ENCODE measurements at regions not wholly inside any gene's neighbourhood (a gene's known extent, or its start where the extent isn't known, plus 50 kb on each side); places are given as distances from the start of the nearest gene placed in this dataset.
A peak's percentile ranks its signal among the peaks of the same experiment; 100 is the strongest.

DNA sequence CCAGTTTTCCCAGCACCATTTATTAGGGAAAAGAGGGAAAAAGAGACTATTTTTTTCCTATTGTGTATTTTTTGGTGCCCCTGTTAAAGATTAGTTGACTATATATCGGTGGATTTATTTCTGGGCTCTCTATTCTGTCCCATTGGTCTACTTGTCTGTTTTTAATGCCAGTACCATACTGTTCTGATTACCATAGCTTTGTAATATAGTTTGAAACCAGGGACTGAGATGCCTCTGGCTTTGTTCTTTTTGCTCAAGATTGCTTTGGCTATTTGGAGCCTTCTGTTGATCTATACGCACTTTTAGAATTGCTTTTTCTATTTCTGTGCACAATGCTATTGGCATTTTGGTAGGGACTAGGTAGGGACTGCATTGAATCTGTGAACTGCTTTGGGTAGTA lies 151.7 kb downstream of the ADCYAP1 start:
- no peaks in the 10 kb centered on the region for H3K9me3 ChIP-seq (ENCODE audit: insufficient read depth, low read length, severe bottlenecking)
- H3K36me3 ChIP-seq (ENCODE audit: insufficient read depth, low read length), result no peaks in the 10 kb centered on the region
- H3K27ac ChIP-seq (ENCODE audit: low read length), result no peak overlapping the region
- no peaks in the 10 kb centered on the region for H3K79me2 ChIP-seq (ENCODE audit: insufficient read depth, low read length)
- H2AFZ ChIP-seq (ENCODE audit: low read depth, low read length), result no peak overlapping the region
- H3K9ac ChIP-seq (ENCODE audit: low read depth, low read length), result no peak overlapping the region
- ATAC-seq (ENCODE audit: insufficient read depth, low read depth) (no peak), DNase-seq (no peak)
- no peaks in the 10 kb centered on the region for H3K27me3 ChIP-seq (ENCODE audit: insufficient read depth, low read length, poor library complexity)
- no peak overlapping the region for H3K4me2 ChIP-seq (ENCODE audit: insufficient read depth, low read length)
- H3K4me3 ChIP-seq (ENCODE audit: low read depth in 1 of 2, low read length in 2 of 2), result no peak overlapping the region
- no peaks in the 10 kb centered on the region for H3K4me1 ChIP-seq (ENCODE audit: insufficient read depth, low read length)
- no peak for TF ChIP-seq EZH2 (IDR thresholded peaks at IDR 0.05; ENCODE audit: borderline replicate concordance, low read depth, low read length, severe bottlenecking)
- TF ChIP-seq, protein P1, sequence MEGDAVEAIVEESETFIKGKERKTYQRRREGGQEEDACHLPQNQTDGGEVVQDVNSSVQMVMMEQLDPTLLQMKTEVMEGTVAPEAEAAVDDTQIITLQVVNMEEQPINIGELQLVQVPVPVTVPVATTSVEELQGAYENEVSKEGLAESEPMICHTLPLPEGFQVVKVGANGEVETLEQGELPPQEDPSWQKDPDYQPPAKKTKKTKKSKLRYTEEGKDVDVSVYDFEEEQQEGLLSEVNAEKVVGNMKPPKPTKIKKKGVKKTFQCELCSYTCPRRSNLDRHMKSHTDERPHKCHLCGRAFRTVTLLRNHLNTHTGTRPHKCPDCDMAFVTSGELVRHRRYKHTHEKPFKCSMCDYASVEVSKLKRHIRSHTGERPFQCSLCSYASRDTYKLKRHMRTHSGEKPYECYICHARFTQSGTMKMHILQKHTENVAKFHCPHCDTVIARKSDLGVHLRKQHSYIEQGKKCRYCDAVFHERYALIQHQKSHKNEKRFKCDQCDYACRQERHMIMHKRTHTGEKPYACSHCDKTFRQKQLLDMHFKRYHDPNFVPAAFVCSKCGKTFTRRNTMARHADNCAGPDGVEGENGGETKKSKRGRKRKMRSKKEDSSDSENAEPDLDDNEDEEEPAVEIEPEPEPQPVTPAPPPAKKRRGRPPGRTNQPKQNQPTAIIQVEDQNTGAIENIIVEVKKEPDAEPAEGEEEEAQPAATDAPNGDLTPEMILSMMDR (IDR thresholded peaks at IDR 0.05; ENCODE audit: borderline replicate concordance, extremely low read depth, low read length, poor library complexity, severe bottlenecking), result no peak
- H4K20me1 ChIP-seq (ENCODE audit: insufficient read depth, low read length), result no peaks in the 10 kb centered on the region

DNA sequence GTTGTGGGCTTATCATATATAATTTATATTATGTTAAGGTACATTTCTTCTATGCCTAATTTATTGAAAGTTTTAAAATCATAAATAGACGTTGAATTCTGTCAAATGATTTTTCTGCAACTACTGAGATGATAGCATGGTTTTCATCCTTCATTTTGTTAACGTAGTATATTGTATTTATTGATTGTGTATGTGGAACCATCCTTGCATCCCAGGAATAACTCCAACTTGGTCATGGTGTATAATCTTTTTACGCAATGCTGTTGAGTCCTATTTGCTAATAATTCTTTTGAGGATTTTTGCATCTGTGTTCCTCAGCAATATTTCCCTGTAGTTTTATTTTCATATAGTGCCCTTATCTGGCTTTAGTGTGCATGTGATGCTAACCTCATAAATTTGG lies 152.7 kb downstream of the ADCYAP1 start:
- H3K27ac ChIP-seq (ENCODE audit: low read length), result no peak overlapping the region

DNA sequence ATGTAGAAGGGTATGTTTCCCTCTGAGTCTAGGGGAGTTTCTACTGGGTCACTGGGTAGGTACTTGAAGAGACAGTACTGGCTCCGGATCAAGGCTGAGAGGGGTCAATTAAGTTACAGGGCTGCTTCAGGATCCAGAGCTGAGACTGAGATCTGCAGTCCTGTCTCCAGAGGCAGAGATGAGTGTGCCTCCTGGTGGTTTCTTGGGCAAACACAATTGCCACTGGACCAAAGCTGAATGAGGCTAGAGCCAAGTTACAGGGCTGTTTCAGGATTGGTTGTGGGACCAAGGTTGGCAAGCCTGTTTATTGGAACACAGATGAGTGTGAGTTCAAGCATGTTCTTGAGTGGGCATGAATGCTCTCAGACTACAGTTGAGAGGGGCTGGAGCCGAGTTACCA lies 157.9 kb downstream of the ADCYAP1 start:
- no peak for TF ChIP-seq EZH2 (IDR thresholded peaks at IDR 0.05; ENCODE audit: borderline replicate concordance, low read depth, low read length, severe bottlenecking)
- TF ChIP-seq, protein P1 (IDR thresholded peaks at IDR 0.05; ENCODE audit: borderline replicate concordance, extremely low read depth, low read length, poor library complexity, severe bottlenecking), result peak; percentile 24
- Histone ChIP-seq H3K79me2 (ENCODE audit: insufficient read depth, low read length) (no peaks in the 10 kb centered on the region), H2AFZ (ENCODE audit: low read depth, low read length) (no peak overlapping the region), H3K36me3 (ENCODE audit: insufficient read depth, low read length) (no peaks in the 10 kb centered on the region), H3K9me3 (ENCODE audit: insufficient read depth, low read length, severe bottlenecking) (no peaks in the 10 kb centered on the region), H4K20me1 (ENCODE audit: insufficient read depth, low read length) (no peaks in the 10 kb centered on the region), H3K4me2 (ENCODE audit: insufficient read depth, low read length) (no peak overlapping the region), H3K27ac (ENCODE audit: low read length) (no peak overlapping the region), H3K9ac (ENCODE audit: low read depth, low read length) (no peak overlapping the region), H3K27me3 (ENCODE audit: insufficient read depth, low read length, poor library complexity) (no peaks in the 10 kb centered on the region), H3K4me1 (ENCODE audit: insufficient read depth, low read length) (no peaks in the 10 kb centered on the region), H3K4me3 (ENCODE audit: low read depth in 1 of 2, low read length in 2 of 2) (no peak overlapping the region)
- ATAC-seq (ENCODE audit: insufficient read depth, low read depth), result no peak
- DNase-seq, result no peak

More for the DNA sequence above, 152.7 kb downstream of the ADCYAP1 start:
- Histone ChIP-seq H3K9me3 (ENCODE audit: insufficient read depth, low read length, severe bottlenecking) (no peaks in the 10 kb centered on the region), H4K20me1 (ENCODE audit: insufficient read depth, low read length) (no peaks in the 10 kb centered on the region), H3K79me2 (ENCODE audit: insufficient read depth, low read length) (no peaks in the 10 kb centered on the region), H3K36me3 (ENCODE audit: insufficient read depth, low read length) (no peaks in the 10 kb centered on the region), H3K27me3 (ENCODE audit: insufficient read depth, low read length, poor library complexity) (no peaks in the 10 kb centered on the region), H3K4me2 (ENCODE audit: insufficient read depth, low read length) (no peak overlapping the region), H2AFZ (ENCODE audit: low read depth, low read length) (no peak overlapping the region), H3K4me1 (ENCODE audit: insufficient read depth, low read length) (no peaks in the 10 kb centered on the region), H3K9ac (ENCODE audit: low read depth, low read length) (no peak overlapping the region), H3K4me3 (ENCODE audit: low read depth in 1 of 2, low read length in 2 of 2) (no peak overlapping the region)
- DNase-seq (no peak), ATAC-seq (ENCODE audit: insufficient read depth, low read depth) (no peak)
- no peak for TF ChIP-seq EZH2 (IDR thresholded peaks at IDR 0.05; ENCODE audit: borderline replicate concordance, low read depth, low read length, severe bottlenecking)
- TF ChIP-seq, protein P1 (IDR thresholded peaks at IDR 0.05; ENCODE audit: borderline replicate concordance, extremely low read depth, low read length, poor library complexity, severe bottlenecking), result no peak

DNA sequence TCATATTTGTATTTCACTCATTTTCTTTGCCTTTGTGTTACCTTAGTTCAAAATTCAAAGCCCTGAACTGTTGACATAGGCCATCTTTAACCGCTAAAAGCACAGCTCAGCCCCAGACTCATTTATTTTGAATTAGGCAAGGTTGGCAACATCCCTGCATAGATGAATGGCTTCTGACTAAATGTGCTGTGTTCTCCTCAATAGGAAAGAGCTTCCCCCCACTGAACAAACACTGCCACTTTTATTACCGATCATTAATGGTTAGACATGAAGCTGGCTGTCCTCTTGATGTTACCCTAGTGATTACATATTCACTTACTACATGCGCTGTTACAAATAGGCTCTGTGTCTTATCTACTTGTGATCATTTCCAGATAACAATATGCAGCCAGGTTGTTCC lies 170.7 kb downstream of the ADCYAP1 start:
- no peaks in the 10 kb centered on the region for H3K27me3 ChIP-seq (ENCODE audit: insufficient read depth, low read length, poor library complexity)
- no peak overlapping the region for H3K4me3 ChIP-seq (ENCODE audit: low read depth in 1 of 2, low read length in 2 of 2)
- H4K20me1 ChIP-seq (ENCODE audit: insufficient read depth, low read length), result no peaks in the 10 kb centered on the region
- H3K79me2 ChIP-seq (ENCODE audit: insufficient read depth, low read length), result no peaks in the 10 kb centered on the region
- no peak overlapping the region for H2AFZ ChIP-seq (ENCODE audit: low read depth, low read length)
- H3K27ac ChIP-seq (ENCODE audit: low read length), result no peak overlapping the region
- H3K9me3 ChIP-seq (ENCODE audit: insufficient read depth, low read length, severe bottlenecking), result no peaks in the 10 kb centered on the region
- no peak overlapping the region for H3K9ac ChIP-seq (ENCODE audit: low read depth, low read length)
- DNase-seq (no peak), ATAC-seq (ENCODE audit: insufficient read depth, low read depth) (no peak)
- TF ChIP-seq, protein P1 (IDR thresholded peaks at IDR 0.05; ENCODE audit: borderline replicate concordance, extremely low read depth, low read length, poor library complexity, severe bottlenecking), result no peak
- TF ChIP-seq EZH2 (IDR thresholded peaks at IDR 0.05; ENCODE audit: borderline replicate concordance, low read depth, low read length, severe bottlenecking), result no peak
- no peak overlapping the region for H3K4me2 ChIP-seq (ENCODE audit: insufficient read depth, low read length)
- no peaks in the 10 kb centered on the region for H3K36me3 ChIP-seq (ENCODE audit: insufficient read depth, low read length)
- H3K4me1 ChIP-seq (ENCODE audit: insufficient read depth, low read length), result no peaks in the 10 kb centered on the region

Measured in DND-41 (cell line).